ENCODE measurements at regions not wholly inside any gene's neighbourhood (a gene's known extent, or its start where the extent isn't known, plus 50 kb on each side); places are given as distances from the start of the nearest gene placed in this dataset.

GRCh38 chr16:86363836-86364618 is 146.3 kb upstream of the FOXF1 start:
- Mint-ChIP-seq H3K27ac (no peak overlapping the region), H3K4me1 (no peaks in the 10 kb centered on the region), H3K27me3 (peaks cover 53% of the 10 kb centered on the region), H3K4me3 (no peak overlapping the region), H3K9me3 (no peaks in the 10 kb centered on the region)
- ATAC-seq (no peak), DNase-seq (no peak)

GRCh38 chr16:86364653-86365380 is 145.5 kb upstream of the FOXF1 start:
- Mint-ChIP-seq H3K27ac (no peak overlapping the region), H3K27me3 (peaks cover 45% of the 10 kb centered on the region), H3K9me3 (no peaks in the 10 kb centered on the region), H3K4me3 (no peak overlapping the region), H3K4me1 (no peaks in the 10 kb centered on the region)
- ATAC-seq (no peak), DNase-seq (no peak)

- DNase-seq (no peak), ATAC-seq (no peak)
- no peaks in the 10 kb centered on the region for H3K4me1 Mint-ChIP-seq
- no peak overlapping the region for H3K4me3 Mint-ChIP-seq
- H3K27ac Mint-ChIP-seq = no peak overlapping the region
- H3K27me3 Mint-ChIP-seq = peaks cover 44% of the 10 kb centered on the region
- H3K9me3 Mint-ChIP-seq = no peaks in the 10 kb centered on the region
These were observed 144.6 kb upstream of the FOXF1 start for GRCh38 chr16:86365513-86366273.

- Mint-ChIP-seq H3K4me3 (no peak overlapping the region), H3K27ac (no peak overlapping the region), H3K4me1 (no peaks in the 10 kb centered on the region), H3K27me3 (peaks cover 42% of the 10 kb centered on the region), H3K9me3 (no peaks in the 10 kb centered on the region)
- ATAC-seq (no peak), DNase-seq (no peak)
These were observed 143.8 kb upstream of the FOXF1 start for GRCh38 chr16:86366481-86366880.

GRCh38 chr16:86367291-86368072 is 142.8 kb upstream of the FOXF1 start:
- Mint-ChIP-seq H3K27ac (no peak overlapping the region), H3K27me3 (peaks cover 35% of the 10 kb centered on the region), H3K4me1 (no peaks in the 10 kb centered on the region), H3K4me3 (no peak overlapping the region), H3K9me3 (no peaks in the 10 kb centered on the region)
- ATAC-seq (no peak), DNase-seq (no peak)

- DNase-seq (no peak), ATAC-seq (no peak)
- Mint-ChIP-seq H3K9me3 (no peaks in the 10 kb centered on the region), H3K27ac (no peak overlapping the region), H3K4me1 (no peaks in the 10 kb centered on the region), H3K4me3 (no peak overlapping the region), H3K27me3 (peaks cover 32% of the 10 kb centered on the region)
These were observed 142.1 kb upstream of the FOXF1 start for GRCh38 chr16:86368261-86368660.

GRCh38 chr16:86370062-86370461 is 140.3 kb upstream of the FOXF1 start:
- ATAC-seq (no peak), DNase-seq (no peak)
- no peak overlapping the region for H3K4me3 Mint-ChIP-seq
- no peaks in the 10 kb centered on the region for H3K4me1 Mint-ChIP-seq
- no peaks in the 10 kb centered on the region for H3K9me3 Mint-ChIP-seq
- H3K27me3 Mint-ChIP-seq = peaks cover 27% of the 10 kb centered on the region
- no peak overlapping the region for H3K27ac Mint-ChIP-seq

- ATAC-seq = no peak
- H3K9me3 Mint-ChIP-seq = no peaks in the 10 kb centered on the region
- H3K27me3 Mint-ChIP-seq = peaks cover 26% of the 10 kb centered on the region
- H3K27ac Mint-ChIP-seq = no peak overlapping the region
- no peaks in the 10 kb centered on the region for H3K4me1 Mint-ChIP-seq
- no peak for DNase-seq
- H3K4me3 Mint-ChIP-seq = no peak overlapping the region
These were observed 139.1 kb upstream of the FOXF1 start for GRCh38 chr16:86371083-86371803.

- H3K27ac Mint-ChIP-seq = no peak overlapping the region
- no peak overlapping the region for H3K4me3 Mint-ChIP-seq
- H3K4me1 Mint-ChIP-seq = no peaks in the 10 kb centered on the region
- peaks cover 26% of the 10 kb centered on the region for H3K27me3 Mint-ChIP-seq
- DNase-seq (no peak), ATAC-seq (no peak)
- no peaks in the 10 kb centered on the region for H3K9me3 Mint-ChIP-seq
These were observed 138.1 kb upstream of the FOXF1 start for GRCh38 chr16:86372193-86372592.

GRCh38 chr16:86373276-86373901 is 136.9 kb upstream of the FOXF1 start:
- no peaks in the 10 kb centered on the region for H3K4me1 Mint-ChIP-seq
- H3K4me3 Mint-ChIP-seq = no peak overlapping the region
- no peak for ATAC-seq

GRCh38 chr16:86374603-86375130 is 135.7 kb upstream of the FOXF1 start:
- ATAC-seq = no peak
- no peak for DNase-seq
- H3K9me3 Mint-ChIP-seq = no peaks in the 10 kb centered on the region
- no peaks in the 10 kb centered on the region for H3K4me1 Mint-ChIP-seq
- peaks cover 16% of the 10 kb centered on the region for H3K27me3 Mint-ChIP-seq
- H3K27ac Mint-ChIP-seq = no peak overlapping the region
- no peak overlapping the region for H3K4me3 Mint-ChIP-seq

More at GRCh38 chr16:86373276-86373901, 136.9 kb upstream of the FOXF1 start:
- H3K27ac Mint-ChIP-seq = no peak overlapping the region
- peaks cover 21% of the 10 kb centered on the region for H3K27me3 Mint-ChIP-seq
- no peaks in the 10 kb centered on the region for H3K9me3 Mint-ChIP-seq
- DNase-seq = no peak

GRCh38 chr16:86375364-86375763 is 135.0 kb upstream of the FOXF1 start:
- ATAC-seq = no peak
- H3K9me3 Mint-ChIP-seq = no peaks in the 10 kb centered on the region
- no peak for DNase-seq
- no peak overlapping the region for H3K27ac Mint-ChIP-seq
- no peak overlapping the region for H3K4me3 Mint-ChIP-seq
- H3K4me1 Mint-ChIP-seq = no peaks in the 10 kb centered on the region
- peaks cover 16% of the 10 kb centered on the region for H3K27me3 Mint-ChIP-seq

- H3K9me3 Mint-ChIP-seq = no peaks in the 10 kb centered on the region
- DNase-seq (no peak), ATAC-seq (no peak)
- H3K4me1 Mint-ChIP-seq = no peaks in the 10 kb centered on the region
- H3K27me3 Mint-ChIP-seq = peaks cover 16% of the 10 kb centered on the region
- H3K27ac Mint-ChIP-seq = no peak overlapping the region
- no peak overlapping the region for H3K4me3 Mint-ChIP-seq
These were observed 134.5 kb upstream of the FOXF1 start for GRCh38 chr16:86375851-86376250.

- H3K9me3 Mint-ChIP-seq = no peaks in the 10 kb centered on the region
- no peak for ATAC-seq
These were observed 133.5 kb upstream of the FOXF1 start for GRCh38 chr16:86376837-86377236.

More at GRCh38 chr16:86376837-86377236, 133.5 kb upstream of the FOXF1 start:
- no peak for DNase-seq
- H3K4me1 Mint-ChIP-seq = no peaks in the 10 kb centered on the region
- no peak overlapping the region for H3K4me3 Mint-ChIP-seq
- peaks cover 19% of the 10 kb centered on the region for H3K27me3 Mint-ChIP-seq
- H3K27ac Mint-ChIP-seq = no peak overlapping the region
